Renal cortex interstitium (tissue), 11 donors: ENCODE measurements at regions not wholly inside any gene's neighbourhood (a gene's known extent, or its start where the extent isn't known, plus 50 kb on each side); places are given as distances from the start of the nearest gene placed in this dataset.

Experiments
- DNase-seq, 11 donors: peaks; one replicate each; pipeline ENCODE4 v3.0.0-alpha.2; 2013; ENCODE audit warnings: low read depth in 9 of 11, low spot score in 4 of 11; ENCODE audit errors: extremely low read depth in 1 of 11

DNA sequence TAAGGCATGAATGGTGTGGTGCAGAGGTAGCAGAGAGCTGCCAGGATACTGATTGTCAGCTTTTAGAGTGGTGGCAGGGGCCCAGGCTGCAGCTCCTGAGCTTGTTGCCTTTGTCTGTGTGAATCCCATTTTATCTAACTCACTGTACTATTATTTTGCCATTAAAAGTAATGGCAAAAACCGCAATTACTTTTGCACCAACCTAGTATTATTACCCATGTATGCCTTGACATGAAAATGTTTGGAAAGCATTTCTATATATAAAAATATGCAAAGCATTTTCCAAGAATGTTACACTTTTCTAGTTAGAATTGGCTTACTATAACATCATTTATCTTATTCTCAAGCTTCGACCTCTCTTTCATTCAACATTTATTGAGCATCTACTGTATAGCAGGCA is 308.1 kb upstream of the MYOCD start:
- DNase-seq: no peak

DNA sequence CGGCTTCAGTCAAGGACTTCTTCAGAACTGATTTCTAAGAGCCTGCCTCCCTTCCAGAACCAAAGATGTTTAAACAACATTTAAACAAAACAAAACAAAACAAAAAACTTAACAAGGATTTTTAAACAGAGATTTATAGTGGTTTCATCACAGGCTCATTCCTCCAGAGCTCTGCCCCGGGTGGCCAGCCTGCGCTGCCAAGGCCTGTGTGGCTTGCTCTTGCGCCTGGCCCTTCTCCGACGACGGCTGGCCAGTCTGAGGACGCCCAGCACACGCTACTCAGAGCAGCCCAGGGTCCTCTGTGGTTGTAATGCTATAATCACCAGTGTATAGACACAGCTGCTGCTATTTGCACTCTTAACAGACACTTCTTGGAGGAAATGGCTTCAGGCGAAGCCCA is 307.2 kb upstream of the MYOCD start:
- DNase-seq: no peak

DNA sequence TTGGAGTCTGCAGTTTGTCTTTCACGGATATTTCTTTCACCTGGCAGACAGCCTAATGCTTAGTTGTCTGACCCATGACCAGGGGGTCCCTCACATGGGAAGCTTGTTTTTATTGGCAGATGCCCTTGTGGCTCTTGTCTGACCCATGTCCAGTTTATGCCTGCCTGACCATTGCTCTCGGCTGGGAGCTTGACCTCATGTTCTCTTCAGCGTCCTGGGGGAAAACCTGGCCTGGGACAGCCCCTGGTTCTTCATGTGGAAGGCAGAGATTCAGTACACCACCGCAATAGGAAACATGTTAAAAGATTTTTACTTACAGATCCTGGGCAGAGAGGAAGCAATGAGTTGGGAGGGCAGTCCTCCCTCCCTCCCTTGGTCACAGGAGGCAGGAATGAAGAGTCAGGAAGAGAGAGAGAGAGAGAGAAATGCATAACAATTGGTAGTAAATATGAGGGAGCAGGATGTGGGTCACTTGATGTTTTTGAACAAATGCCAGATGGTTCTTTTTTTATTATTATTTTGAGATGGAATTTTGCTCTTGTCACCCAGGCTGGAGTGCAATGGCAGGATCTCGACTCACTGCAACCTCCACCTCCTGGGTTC is 302.7 kb upstream of the MYOCD start:
- no peak for DNase-seq

DNA sequence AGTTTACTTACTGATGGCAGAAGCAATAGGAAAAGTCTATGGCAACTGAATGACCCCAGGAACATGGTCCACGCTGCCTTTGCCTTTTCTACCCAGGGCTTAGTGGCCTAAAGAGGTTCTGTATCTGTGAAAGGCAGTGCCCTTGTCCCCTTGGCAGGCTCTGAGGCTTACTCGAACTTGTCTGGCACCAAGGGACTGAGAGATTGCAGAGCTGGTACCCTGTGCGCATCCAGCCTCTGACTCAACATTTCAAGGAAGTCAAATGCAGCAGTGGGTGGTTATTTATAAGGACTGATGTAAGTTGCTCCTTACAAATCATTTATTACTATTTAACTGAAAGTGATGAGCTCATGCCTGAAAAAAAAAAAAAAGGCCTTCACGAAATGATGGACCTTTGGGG is 299.9 kb upstream of the MYOCD start:
- DNase-seq: no peak

DNA sequence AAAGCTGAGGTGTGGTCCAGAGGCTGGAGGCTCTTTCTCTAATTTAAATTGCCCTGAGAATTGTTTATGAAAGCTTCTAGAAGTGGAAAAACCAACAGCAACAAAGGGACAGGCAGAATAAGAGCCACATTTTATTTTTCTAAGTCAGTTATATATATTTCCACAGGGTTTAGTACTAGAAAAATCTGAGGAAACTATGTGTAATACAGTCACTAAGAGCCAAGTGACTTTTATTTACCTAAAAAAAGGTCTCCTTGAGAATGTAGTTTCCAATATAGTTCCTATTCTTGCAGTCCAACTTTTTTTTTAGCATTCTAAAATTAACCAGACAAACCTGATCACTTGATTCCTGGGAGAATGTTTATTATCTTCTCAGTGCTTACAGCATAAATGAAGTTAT is 296.6 kb upstream of the MYOCD start:
- DNase-seq: no peak

DNA sequence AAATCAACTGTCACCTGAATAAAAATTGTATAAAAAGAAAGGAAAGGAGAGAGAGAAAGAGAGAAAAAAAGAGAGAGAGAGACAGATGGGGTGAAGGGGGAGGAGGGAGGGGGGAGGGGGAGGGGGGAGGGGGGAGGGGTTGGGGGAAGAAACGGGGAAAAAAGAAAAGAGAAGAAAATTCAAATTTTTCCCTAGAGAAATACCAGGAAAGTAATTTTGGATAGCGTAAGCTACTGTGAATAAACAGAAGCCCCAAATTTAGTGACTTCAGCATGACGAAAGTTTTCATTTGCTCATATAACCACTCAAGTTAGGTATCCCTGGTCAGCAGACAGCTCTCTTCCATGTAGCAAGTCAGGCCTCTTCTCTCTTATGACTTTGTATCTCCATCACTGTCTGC is 289.4 kb upstream of the MYOCD start:
- DNase-seq: no peak

DNA sequence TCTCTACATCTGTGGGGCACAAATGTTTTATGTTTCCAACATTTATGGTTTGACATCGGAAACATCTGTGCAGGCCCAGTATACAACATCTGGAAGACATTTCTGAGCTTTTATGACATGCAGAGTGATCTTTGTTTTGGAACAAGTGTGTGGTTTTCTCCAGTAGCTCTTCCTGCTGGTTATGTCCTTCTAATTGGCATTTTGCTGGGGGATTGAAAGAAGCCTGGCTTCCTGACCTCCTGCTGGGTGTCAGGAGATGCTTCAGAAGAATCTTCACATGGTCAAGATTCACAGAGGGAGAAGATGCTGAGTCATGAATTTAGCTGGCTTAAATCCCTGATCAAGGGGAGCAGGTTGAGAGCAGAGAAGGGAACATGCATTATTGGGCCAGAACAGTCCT is 279.5 kb upstream of the MYOCD start:
- peak in 1 of 11 donors; percentile 36 for DNase-seq

DNA sequence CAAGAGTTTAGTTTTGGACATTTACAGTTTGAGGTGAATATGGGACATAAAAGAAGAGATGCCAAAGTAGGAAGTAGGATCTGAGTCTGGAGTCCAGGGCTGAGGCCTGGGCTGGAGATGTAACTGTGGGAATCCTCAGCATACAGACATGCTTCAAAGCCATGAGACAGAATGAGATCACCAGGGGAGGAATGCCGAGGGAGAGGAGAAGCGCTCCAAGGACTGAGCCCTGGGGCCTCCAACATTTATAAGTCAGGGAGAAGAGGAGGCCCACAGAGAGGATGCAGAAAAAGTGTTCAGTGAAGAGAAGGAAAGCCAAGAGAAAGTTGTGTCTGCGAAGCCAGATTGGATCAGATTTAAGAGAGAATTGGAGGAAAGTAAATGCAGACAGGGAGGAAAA is 277.5 kb upstream of the MYOCD start:
- no peak for DNase-seq

DNA sequence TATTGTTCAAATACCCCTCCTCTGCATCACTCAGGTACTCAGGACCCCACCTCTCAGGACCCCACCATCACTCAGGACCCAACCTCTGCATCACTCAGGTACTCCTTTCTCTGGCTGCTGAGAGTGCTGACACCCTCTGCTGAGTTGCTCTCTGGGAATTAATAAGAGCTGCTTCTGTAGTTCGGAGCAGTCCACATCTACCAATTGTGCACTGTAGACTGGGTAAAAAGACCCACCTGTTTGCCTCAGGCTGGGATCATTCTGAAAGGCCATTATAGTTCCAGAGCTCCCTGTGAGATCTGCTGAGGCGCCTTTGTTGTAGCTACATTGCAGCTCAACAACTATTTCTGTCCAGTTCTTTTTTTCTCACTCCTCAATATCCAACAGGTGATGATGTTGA is 276.3 kb upstream of the MYOCD start:
- no peak for DNase-seq

DNA sequence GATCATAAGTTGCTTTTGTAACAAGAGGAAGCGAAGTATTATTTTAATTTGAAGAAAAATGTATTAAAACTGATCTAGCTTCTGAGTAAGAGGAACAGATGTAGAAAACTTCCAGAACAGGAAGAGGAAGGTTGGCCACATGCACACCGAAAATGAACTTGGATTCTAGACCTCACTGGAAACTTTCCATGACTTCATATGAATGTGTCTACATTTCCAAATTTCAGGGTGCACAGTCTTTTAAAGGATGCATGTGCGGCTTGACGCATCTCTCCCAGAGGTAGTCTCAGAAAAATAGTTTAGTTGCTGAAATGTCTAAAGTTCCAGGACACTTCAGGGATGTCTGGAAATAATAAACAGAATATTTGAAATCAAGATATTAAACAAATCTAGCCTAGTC is 275.1 kb upstream of the MYOCD start:
- no peak for DNase-seq

DNA sequence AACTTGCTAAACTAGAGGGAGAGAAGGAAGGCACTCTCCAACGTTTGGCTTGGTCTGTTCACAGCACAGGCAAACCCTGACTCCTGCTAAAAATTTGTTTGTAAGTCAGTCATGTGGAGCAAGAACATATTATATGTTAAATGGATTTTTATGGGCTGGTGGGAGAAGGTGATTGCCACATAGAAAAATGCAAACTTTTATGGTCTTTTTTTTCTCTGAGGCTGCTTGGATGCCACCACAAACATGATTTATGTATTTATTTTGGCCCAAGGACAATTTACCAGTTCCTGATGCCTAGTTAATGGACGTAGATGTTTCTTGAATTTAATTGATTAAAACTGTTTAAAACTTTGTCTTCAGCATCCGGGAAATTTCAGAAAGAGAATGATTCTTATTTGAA is 274.2 kb upstream of the MYOCD start:
- DNase-seq: no peak

DNA sequence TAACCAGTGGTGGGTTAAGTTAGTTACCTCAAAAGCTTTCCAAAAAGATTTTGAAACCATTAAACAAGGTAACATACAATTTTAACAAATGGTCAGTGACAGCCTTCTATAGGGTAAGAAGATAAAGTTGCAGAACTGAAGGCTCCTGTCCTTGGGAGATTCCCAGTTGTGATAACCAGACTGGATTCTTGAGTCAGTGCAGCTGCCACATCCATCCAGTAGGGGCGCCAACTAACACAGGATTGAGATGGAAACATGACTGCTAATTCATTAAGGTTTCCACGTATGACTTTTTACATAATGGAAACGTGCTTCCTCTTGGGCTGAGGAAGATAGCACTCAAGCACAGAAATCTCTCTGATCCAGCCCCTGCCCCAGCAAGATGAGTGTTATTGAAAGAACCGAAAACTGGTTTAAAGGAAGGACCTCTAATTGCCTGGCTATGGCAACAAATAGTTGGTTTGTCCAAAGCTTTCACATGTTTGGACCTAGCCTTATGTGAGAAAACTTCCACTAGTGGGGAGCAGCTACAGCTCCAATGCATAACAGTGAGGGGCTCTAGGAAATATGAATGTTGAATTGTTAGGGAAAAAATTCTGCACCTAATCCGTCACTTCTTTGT is 269.8 kb upstream of the MYOCD start:
- no peak for DNase-seq

DNA sequence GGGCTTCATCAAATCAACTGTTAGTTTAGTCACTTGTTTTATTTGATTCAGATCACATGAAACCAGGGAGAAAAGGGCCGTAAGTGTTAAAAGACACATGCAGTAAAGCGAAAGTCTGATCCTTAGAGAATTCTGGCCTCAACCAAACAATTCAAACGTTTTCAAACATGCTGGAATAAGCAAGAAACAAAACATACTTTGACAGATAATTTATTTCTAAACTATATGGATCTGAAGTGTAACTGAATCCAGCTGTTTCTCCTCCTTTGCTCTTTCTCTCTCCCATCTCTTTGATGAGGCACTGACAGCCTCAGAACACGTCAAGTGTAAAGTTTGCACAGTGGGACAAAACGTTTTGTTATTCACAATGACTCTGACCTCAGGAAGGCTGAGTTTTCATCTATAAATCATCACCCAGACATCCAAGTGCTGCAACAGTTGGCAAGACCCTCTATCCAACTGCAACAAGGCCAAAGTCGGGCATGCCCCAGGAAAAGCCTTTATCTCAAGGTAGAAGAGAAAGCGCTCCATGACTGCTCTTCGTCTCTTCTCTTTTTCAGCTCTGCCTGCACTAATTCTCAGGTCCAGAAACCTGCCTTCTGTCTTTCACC is 267.1 kb upstream of the MYOCD start:
- DNase-seq: peak in 1 of 11 donors; percentile 12

DNA sequence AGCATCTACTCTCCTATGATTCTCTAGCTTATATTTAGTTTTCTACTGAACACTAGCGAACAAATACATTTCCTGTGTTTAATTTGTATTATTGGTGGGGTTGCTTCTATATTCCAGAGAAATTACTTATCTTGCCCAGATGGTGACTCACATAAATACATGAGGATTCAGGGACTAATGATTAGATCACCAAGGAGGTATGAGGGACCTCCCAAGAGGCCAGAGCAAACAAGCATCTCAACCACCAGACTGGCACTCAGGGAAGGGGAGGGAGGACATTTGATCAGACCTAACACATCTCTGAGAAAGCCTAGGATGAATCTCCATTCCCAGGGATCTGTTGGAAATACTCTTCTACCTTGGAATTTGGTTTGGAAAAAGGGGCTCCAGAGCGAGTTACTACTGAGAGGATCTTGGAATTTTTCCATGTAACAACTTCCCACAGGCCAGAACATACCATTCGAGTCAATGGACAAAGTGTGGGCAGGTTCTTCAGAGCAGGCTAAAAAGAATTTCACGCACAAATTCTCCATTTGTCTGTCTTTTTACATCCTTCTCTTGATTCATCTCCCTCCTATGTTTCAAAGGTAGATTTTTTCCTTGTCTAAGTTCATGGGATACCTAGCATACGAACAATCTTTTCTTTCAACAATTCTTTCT is 262.6 kb upstream of the MYOCD start:
- DNase-seq: no peak

DNA sequence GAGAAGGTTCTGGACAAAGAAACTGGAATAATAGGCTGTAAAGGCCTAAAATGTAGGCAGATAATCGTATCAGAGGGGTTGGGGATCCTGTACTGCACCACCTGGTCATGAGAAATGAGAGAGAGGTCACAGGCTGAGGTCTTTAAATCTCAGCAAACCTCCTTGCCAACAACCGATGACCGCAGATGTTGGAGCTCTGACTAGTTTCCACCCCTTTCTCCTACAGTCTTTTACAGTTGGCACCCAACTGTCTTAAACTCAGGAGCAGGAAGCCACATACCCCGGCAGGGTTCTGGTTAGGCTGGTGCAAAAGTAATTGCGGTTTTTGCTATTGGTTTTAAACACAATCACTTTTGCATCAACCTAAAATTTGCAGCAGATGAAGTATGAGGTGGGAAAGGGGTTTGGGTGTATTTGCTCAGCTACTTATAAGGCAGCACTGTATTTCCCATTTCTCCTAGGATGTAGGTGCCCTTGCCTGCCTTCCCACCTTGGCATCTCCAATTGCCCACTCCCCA is 261.8 kb upstream of the MYOCD start:
- DNase-seq: no peak

DNA sequence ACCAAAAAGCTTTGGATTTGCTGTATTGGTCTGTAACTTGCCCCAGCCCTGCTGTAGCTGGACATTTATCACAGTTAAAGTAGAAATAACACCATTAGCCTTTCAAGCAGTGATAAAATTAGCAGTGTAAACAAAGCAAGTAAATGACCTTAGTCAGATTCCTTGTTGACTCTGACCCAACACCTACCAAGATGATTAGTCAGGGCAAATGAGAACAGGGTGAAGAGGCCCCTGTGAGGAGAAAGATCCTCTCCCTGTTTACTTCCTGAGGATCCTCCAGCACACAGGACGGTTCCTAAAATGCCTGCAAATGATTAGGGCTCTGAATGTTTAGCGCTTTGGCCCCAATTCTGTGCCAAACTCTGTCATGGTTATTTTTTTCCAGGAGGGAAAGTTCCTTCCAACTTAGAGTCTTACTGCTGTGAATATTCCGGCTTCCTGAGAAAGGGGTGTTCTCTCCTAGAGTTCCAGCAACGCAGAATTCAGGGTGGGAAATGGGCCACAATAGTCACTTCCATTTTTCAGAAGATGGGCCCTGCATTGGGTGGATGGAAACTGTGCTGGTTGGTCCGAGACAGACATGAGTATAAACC is 259.0 kb upstream of the MYOCD start:
- DNase-seq: no peak

DNA sequence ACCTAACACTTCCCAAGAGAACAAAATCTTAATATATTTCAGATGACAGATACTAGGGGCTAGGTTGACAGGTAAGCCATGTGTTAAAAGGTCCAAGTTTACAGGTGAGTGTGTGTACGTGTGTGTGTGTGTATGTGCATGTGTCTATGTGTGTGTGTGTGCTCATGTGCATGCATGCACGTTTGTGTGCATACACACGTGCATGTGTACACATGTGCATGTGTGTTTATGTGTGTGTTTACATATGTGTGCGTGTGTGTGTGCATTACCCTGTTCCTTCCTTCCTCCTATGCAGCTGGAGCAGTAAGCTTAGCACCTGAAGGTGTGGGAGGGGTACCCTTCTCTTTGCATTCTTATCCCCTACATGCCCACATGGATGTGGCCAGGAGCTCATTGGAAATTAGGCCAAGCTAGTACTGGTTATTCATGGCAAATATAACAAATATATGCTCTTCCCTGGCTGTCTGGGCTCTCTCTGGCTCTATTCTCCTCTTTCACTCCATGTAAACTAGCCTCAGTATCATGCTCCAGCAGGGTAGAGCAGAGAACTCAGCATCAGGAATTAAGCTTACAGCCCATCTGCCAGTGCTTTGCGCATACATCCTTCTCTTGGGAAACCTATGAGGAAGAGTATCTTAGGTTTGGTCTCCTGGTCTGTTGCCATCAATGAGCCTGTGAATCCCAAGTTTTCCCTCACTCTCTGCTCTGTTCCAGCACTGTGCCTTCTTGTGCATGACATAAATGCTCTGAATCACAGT is 258.0 kb upstream of the MYOCD start:
- no peak for DNase-seq

DNA sequence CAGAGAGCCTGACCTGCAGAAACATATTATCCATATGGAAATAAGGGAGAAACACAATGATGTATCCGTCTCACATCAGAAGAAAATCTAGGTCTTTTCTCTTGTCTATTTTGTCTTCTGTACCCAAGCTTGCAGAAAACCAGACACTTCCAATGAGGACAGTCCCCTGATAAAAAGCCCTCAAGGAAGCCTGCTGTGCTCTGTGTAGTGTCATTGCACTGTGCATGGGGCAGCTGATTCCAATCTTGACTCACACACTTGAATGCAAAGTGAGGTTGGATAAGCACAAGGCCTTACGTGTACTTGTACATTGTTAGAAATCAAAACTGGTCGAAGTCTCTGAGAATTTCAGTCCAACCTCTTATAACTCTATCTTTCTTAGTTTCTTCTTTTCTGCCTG is 256.6 kb upstream of the MYOCD start:
- no peak for DNase-seq

DNA sequence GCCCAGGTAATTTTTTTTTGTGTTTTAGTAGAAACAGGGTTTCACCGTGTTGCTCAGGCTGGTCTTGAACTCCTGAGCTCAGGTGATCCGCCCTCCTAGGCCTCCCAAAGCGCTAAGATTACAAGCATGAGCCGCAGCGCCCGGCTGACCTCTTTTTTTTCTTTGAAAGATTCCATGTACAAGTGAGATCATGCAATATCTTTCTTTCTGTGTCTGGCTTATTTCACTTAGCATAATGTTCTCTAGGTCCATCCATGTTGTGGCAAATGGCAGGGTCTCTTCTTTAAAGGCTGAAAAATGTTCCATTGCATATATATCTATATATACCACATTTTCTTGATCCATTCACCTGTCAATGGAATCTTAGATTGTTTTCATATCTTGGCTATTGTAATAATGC is 255.0 kb upstream of the MYOCD start:
- no peak for DNase-seq
